ENCODE measurements at regions not wholly inside any gene's neighbourhood (a gene's known extent, or its start where the extent isn't known, plus 50 kb on each side); places are given as distances from the start of the nearest gene placed in this dataset.

DNA sequence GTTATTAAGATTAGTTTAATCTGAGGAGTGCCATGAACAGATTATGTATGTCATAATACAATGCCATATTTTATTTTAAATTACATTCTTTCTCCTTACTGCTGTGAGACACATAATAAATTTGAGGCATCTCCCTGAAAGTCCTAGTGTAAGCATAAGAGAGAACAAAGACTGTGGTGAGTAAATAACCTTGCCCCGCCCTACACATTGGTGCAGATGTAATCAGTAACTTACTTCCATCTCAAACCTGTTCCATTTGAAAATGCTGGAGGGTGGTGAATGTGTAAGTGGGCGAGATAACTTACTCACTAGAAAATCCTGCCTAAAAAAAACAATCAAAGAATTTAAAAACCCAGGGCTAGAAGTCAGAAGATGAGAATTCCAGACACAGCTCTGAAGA, 338.1 kb upstream of the SLIT2 start:
- no peak for TF ChIP-seq EZH2 (IDR thresholded peaks at IDR 0.05; ENCODE audit: borderline replicate concordance, low read depth, low read length, poor library complexity, severe bottlenecking)
- TF ChIP-seq, protein P1, sequence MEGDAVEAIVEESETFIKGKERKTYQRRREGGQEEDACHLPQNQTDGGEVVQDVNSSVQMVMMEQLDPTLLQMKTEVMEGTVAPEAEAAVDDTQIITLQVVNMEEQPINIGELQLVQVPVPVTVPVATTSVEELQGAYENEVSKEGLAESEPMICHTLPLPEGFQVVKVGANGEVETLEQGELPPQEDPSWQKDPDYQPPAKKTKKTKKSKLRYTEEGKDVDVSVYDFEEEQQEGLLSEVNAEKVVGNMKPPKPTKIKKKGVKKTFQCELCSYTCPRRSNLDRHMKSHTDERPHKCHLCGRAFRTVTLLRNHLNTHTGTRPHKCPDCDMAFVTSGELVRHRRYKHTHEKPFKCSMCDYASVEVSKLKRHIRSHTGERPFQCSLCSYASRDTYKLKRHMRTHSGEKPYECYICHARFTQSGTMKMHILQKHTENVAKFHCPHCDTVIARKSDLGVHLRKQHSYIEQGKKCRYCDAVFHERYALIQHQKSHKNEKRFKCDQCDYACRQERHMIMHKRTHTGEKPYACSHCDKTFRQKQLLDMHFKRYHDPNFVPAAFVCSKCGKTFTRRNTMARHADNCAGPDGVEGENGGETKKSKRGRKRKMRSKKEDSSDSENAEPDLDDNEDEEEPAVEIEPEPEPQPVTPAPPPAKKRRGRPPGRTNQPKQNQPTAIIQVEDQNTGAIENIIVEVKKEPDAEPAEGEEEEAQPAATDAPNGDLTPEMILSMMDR (conservative IDR thresholded peaks at IDR 0.05; ENCODE audit: low read depth, low read length), result no peak
